Activated naive CD4-positive, alpha-beta T cell treated with Interleukin-2 at 50 U/mL for 16 hours (primary cell): ENCODE measurements at regions not wholly inside any gene's neighbourhood (a gene's known extent, or its start where the extent isn't known, plus 50 kb on each side); places are given as distances from the start of the nearest gene placed in this dataset.

Experiments used
- DNase-seq: peaks from one replicate; pipeline ENCODE4 v3.0.0-alpha.2; 2020

DNA sequence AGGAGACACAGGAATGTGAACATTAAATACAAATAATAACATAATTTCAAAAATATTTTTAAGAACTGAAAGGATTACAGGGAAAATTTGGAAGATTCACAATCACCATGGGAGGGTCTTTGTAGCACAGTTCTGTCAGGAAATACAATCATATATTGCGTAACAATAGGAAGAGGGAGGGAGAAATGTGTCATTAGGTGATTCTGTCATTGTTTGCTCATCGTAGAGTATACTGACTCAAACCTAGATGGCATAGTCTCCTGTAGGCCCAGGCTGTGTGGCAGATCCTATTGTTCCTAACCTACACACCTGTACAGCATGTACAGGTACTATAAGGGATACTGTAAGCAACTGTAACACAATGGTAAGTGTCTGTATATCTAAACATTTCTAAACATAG lies 330.4 kb downstream of the BRD1 start:
- DNase-seq: no peak

DNA sequence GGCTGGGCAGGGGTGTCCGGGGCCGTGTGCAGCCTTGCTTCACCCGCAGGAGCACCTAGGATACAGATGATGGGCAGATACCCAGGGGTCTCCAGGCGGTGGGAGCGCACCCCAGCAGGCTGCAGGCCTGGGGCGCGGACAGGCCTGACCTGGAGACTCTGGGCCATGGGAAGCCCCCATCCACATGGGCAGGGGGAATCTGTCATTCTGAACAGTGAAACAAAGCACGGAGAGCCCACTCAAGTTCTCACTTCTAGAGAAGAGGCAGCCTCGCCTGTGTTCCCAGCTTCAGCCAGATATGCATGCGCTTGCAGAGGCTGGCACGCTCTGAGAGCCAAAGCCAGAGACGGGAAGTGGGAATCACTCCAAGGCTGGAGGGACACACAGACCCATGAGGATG lies 333.1 kb downstream of the BRD1 start:
- no peak for DNase-seq

DNA sequence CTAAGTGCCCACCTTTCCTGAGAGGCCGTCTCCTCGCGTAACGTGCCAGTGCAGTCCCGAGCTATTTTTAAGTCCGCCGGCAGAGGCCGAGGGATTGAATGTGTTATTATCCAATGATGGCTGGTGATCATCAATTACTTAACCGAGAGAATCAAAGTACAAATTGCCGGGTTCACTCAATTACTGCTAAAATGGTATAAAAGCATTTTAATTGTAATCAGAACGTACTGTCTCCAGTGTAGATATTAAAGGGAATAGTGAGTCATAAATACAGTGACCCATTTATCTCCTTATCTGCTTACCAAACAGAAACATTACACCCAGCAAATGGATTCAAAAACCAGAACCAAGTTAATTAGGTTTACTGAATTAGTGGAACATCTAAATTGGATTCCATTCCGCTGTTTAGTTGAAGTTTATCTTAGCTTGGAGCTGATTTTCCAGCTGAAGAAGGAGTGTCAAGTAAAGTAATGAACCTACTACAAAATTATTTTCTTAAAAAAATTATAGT lies 334.9 kb downstream of the BRD1 start:
- no peak for DNase-seq

DNA sequence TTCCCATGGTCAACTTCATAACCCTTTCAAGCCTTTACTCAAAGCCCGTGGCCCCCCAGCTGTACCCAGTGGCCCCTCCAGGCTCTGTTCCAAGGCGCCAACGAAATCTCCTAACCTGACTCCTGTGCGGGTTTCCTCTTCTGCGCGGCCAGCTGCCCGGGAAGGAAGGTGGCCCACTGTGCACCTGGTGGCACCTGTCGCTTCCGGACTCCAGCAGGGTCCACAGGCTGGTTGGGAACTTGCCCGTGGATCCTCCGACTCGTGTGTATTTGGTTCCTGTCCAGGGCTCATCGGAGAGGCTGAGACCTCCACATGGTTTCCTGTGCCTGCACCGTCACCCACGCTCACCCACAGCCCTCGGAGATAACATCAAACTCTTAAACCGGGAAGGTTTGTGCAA lies 335.4 kb downstream of the BRD1 start:
- no peak for DNase-seq

DNA sequence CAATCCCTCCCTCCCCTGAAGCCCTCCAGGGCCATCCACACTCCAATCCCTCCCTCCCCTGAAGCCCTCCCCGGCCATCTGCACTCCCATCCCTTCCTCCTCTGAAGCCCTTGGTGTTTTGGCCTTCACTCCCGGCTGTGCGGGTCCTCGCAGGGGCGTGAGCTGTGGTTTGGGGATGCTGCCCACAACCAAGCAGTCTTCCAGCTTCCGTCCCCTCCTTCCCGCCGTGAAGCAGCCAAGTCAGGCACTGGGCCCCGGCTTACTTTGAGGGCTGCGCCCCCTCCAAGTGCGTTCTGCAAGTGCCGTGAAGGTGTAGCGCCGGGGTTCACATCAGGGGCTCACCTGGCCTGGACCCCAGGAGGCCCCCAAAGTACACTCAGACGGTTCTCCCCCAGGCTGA lies 335.9 kb downstream of the BRD1 start:
- no peak for DNase-seq

DNA sequence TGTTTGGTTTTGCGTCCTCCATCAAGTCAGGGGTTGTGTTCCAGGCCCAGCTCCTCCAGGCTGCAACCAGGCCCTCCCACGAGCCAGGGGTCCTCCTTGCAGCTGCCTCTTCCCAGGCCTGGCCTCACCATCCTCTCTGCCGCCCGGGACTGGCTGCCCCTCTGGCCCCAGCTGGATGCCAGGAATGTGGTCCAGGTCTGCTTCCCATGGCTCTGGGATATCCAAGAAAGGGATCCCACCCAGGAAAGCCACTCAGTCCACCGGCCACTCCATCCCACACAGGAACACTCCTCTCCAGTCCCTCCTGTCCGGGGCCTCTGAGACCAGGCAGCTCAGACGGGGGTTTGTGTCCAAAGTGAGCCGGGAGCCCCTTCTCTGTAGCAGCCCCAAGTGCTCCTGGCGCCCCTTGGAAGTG lies 336.4 kb downstream of the BRD1 start:
- DNase-seq: no peak

DNA sequence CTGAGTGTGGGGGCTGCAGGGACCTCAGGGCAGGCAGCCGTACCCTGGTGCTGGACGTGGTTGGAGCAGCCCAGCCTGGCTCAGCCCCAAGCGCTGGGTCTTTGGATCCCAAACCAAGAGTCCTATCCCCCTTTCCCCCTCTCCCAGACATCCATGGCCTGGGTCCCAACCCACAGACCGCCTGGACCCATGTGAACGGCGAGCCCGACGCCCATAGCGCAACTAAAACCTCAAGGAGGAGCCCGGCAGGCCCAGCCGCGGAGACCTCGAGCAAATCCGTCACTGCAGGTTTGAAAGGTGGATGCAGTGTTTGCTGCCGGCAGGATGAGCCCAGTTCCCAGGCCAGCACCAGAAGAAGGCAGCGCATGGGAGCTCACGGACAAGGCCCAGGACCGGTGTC lies 337.0 kb downstream of the BRD1 start:
- no peak for DNase-seq

DNA sequence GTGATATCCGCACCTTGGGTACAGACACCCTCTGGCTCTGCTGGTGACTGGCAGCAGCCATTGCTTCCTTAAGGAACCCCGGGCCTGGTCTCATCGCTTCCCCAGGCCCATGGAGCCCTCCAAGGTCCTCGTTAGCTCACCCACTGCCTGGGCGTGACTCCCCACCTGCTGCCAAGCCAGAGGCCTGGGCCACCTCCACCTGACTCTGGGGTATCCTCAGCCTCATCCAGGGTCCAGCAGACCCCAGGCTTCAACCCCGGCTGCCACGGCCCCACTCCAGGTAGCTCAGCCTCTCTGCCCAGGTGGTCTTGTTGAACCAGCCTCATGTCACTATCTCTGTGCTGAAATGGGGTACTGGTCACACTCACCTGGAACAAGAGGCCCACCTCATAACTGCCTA lies 337.9 kb downstream of the BRD1 start:
- no peak for DNase-seq

DNA sequence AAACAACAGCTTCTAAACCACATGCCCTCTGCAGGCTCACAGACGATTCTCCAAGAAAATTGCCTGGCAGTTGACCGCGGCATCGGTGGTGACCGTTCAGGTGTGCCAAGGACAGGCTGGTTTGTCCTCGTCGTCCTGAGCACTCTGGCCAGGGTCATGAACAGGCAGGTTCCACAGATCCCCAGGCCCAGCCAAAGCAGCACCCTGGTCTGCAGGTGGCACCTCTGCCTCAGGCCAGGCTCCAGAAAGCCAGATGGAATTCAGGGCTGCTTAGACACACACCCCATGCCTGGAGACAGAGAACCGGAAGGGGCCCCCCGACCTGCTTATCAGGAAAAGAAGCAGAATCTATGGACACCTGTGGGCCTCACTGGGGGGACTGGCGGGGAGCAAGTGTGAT lies 338.7 kb downstream of the BRD1 start:
- DNase-seq: no peak

DNA sequence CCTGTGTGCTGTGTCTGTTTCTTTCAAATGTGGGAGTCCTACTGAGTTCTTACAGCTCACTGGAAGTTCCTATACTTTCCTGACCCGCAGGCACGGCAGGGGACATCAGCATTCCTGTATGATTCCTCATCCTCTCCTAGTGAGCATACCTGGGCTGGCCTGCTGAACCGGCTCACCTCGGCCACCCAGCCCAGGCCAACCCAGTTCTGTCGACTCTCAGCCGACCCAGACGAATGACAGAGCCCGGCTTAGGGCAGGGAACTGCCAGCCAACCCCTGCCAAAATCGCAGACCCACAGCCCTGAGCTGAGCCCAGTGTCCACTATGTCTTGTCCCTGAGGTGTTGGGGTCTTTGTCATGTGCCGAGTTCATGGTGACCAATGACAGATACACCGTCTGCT lies 339.7 kb downstream of the BRD1 start:
- DNase-seq: no peak

DNA sequence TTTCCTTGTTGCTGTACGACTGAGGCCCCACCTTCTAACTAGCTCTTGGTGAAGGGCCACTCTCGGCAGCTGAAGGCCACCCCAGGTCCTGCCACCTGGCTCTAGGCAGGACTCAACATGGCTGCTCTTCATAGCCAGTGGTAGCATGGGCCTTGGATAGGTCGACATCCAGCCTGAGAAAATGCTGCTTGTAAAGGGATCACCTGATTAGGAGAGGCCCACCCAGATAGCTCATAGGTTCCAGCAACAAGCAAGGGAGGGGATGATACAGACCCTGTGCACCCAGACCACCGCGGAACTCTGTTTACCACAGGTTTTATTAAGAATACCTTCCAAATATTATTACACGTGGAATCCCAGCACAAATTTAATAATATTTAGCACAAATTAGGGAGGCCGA lies 341.4 kb downstream of the BRD1 start:
- DNase-seq: no peak

DNA sequence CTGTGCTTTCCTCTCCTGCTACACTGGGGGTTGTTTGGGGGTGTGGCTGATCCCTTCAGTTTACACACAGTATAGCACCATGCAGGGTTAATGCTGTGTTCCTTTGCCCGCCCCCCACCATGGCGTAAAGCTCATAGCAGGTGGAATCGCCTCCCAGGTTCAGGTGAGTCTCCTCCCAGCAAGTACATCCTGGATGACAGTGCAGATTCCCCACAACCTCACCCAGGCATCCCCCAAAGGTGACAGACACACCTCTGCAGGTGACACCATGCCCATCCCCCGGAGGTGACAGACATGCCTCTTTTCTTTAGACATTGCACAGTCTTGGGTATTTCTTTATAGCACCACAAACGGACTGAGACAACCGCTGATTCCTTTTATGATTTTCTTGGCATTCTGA lies 343.7 kb downstream of the BRD1 start:
- DNase-seq: no peak

DNA sequence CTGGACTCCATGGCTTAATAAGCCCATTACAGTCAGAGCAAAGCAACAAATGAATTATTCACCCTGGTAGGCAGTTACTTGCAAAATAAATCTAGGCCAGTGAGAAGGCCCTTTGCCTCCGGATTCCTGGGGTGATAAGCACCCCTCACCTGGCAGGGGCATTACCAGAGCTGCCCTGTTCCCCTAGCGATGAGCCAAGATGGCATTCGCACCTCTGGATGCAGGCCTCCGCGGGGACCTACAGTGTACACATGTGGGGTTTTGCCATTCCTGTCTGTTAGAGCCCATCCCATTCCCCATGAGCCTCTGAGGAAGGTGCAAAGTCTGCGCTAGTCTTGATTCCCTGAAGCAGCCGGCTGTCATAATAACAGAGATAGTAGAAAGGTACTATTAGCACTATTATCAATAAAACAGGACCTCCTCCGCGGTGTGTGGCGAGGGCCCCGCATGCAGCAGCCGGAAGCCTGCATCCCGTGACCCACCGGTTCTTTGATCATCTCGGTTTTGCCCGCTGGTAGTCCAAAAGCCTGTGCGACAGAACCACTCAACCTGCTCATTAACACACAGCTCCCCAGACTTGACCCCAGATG lies 344.3 kb downstream of the BRD1 start:
- DNase-seq: no peak

DNA sequence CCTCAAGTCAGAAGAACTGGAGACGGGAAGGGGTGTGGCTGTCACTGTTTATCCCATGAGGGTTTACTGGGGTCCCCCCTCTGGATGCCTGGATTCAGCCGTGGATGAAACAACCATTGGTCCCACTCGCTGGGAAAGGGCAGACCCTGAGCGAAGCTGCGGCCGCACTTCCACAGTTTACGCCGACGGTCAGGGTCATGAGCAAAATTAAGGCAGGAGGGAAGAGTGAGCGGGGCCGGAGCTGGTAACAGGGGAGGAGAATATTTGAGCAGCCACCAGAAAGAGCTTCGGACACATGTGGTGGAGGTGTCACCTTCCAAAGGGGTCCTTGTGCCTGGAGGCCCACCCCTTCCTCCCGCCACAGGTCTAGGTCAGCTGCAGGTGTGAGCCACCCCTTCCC lies 344.9 kb downstream of the BRD1 start:
- DNase-seq: no peak

DNA sequence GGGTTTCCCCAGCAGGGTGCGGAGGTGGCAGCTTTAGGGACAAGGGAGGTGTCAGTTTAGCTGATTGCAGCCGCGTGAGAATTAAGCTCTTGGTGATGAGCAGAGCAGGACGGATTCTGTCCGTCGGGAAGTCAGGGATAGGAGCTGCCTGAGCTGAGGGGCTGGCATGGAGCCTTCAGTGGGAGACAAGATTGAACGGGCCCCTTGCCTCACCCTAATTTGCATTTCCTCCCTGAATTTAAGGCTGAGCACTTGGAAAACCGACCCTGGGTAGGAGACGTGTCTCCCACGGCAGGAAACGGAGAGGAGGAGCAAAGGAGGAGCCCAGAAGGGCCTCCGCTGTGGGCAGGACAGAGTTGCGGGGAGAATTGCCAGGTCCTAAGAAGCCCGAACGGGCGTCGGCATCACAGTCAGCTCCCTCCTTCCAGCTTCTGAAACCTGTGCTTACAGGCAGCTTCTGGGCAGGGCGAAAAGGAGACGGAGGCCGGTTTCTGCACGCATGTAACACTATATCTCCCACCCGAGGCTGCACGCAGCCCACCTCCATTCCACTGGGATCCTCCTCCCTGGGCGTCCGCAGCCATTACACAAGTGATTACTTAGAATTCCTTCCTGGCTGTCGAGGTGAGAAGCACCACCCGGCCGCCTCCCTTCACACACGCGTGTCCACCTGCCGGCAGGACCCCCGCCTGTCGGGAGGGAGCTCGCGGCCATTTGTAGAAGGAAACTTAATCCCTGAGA lies 345.8 kb downstream of the BRD1 start:
- DNase-seq: no peak

DNA sequence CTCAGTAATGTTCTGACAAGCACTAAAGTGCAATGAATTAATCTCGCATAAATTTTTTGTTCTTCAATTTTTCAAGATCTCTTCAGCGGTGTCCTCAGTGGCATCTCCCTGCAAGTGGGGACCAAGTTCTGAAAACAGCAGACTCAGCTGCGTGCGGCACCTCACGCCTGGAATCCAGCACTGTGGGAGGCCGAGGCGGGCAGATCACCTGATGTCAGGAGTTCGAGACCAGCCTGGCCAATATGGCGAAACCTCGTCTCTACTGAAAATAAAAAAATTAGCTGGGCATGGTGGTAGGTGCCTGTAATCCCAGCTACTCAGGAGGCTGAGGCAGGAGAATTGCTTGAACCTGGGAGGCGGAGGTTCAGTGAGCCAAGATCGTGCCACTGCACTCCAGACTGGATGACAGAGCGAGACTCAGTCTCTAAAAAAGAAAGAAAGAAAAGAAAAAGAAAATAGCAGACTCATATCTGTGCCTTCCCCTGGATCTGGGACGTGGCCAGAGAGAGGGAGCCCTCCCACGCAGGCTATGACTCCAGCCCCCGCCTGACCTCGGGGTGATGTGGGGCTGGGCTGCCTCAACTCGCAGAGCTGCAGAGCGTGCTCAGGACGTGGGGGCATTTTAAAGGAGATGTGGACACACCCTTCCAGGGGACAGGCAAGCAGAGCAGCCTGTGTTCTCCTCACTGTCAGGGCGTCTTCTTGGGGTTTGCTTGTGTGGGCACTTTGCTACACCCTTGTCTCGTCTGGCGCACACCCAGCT lies 346.6 kb downstream of the BRD1 start:
- no peak for DNase-seq

DNA sequence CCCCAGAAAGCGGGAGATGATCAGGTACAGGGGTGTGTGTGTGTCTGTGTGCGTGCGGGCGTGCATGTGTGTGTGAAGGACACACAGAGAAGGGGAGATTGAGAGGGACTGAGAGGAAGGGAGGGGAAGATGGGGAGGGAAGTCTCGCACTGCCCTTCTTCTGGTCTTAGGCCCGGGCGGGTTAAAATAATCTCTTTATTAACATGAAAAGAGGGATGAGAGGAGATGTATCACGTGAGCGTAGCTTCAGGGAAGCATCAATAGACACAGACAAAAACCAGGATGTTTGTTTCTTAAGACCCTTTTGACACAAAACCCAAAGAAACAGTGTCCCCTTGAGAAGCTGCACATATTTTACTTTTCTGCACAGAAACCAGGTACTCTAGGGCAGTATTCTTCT lies 347.3 kb downstream of the BRD1 start:
- DNase-seq: no peak

DNA sequence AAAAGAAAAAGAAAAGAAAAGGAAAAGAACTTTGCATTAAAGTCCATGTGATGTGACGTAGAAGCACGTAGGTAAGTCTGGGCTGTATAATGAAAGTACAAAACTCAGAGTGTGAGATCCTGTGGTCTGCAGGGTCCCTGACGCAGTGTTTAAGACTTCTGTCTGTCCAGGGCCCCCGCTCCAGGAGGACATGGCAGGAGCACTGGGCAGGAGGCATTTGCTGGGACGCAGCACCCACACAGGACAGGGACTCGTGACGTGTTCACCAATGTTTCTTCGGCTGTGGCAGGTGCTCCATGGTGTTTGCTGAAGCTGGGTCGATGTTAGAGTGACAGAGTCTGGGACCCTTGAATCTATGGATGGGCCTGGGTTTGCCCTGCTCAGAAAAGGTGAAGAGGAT lies 348.1 kb downstream of the BRD1 start:
- no peak for DNase-seq

DNA sequence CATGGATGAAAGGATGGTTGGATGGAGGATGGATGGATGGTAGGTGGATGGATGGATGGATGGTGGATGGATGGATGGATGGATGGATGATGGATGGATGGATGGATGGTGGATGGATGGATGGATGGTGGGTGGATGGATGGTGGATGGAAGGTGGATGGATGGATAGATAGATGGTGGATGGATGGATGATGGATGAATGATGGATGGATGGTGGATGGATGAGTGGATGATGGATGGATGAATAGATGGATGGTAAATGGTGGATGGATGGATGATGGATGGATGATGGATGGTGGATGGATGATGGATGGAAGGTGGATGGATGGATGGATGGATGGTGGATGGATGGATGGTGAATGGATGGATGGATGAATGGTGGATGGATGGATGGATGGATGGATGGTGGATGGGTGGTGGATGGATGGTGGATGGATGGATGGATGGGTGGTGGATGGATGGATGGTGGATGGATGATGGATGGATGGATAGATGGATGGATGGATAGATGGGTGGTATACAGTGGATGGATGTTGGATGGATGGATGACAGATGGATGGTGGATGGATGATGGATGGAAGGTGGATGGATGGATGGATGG lies 350.8 kb downstream of the BRD1 start:
- DNase-seq: no peak

DNA sequence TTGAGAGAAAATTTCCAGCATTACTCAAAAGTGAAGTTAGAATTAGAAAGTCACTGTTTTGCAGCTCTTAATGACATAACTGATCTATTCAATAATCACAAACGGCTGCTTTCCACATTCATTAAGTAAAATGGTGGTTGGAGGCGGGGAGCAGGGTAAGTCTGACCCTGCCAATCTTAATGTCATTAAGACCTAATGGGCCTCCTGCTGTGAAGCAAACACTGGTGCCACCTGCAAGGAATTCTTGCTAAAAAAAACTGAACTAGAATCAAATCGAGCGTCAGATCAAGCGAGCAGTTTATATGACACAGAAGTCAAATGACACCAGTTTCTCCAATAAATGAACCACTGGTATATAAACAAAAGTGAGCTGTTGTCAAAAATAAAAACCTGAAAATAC lies 351.5 kb downstream of the BRD1 start:
- DNase-seq: no peak

DNA sequence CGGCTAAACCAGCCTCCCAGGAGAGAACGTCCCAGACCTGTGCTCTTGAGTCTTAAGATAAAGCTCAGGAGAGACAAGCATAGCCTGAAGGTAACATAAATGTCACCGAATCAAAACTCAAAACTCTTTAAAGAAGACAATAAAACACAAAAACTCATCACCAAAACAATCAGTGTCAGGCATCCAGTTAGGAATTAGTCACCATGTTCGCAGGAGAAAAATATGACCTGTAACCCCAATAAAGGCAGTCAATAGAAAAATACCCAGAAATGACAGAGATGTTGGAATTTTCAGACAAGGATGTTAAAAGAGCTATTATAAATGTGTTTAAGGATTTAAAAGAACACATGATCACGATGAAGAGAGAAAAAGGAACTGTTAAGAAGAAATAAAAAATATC lies 352.4 kb downstream of the BRD1 start:
- no peak for DNase-seq

DNA sequence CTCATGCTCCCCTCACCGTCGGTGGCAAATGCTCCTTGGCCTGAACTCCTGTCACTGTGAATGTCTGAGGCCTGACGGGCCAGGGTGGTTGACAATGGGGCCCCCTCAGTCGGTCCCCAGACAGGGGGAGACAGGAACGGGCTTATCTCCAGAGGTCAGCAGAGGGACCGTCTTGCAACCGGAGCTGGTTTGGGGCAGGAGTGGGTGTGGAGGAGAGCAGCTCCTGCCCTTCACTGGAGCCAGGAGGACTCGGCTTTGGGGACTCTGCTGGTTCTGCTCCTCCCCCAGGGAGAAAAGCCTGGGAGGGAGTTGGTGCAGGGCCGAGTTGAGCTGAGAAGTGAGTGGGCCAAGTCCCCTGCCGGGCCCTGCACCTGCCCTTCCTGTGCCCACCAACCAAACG lies 354.4 kb downstream of the BRD1 start:
- DNase-seq: no peak

DNA sequence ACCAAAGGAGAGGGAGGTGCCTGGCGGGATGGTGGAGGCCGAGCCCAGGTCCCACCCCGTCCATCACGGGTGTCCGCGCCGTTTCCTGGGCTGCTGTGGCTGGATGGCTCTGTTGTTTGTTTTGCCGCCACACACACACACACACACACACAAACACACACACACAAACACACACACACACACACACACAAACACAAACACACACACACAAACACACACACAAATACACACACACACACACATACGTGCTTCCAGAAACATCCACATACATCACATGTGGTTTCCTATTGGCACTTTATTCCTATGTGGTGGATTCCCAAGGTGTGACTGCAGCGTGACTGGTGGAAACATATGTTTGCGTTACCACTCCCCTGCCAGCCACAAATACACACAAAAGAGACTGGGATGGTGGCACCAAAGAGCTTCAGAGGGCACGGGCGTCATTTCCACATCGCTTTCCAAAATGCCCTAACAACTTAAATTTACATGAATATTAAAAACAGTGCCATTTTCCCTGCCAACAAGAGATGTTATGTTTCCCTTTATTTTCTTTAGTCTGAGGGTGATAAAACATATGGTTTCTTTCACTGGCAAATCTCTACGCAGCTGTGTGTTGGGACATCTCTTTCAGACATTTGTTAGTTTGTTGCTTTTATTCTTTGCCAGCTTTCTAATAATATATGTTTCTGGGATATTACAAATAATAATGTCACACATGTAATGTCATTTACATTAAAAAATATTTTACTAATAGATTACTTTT lies 356.8 kb downstream of the BRD1 start:
- no peak for DNase-seq
